ENCODE measurements at regions not wholly inside any gene's neighbourhood (a gene's known extent, or its start where the extent isn't known, plus 50 kb on each side); places are given as distances from the start of the nearest gene placed in this dataset.

GRCh38 chr6:169906688-169907418, 155.4 kb downstream of the ERMARD start:
- no peak overlapping the region for H3K4me3 ChIP-seq (ENCODE audit: low read depth in 1 of 5, low read length in 5 of 5)
- H3K36me3 ChIP-seq (ENCODE audit: control insufficient read depth in 5 of 5, insufficient read depth in 5 of 5, low read length in 5 of 5): no peaks in the 10 kb centered on the region
- no peak overlapping the region for H3K27ac ChIP-seq (ENCODE audit: low read depth, low read length)
- H3K4me1 ChIP-seq (ENCODE audit: control insufficient read depth in 5 of 5, insufficient read depth in 5 of 5, low read length in 5 of 5): peaks cover 0 to 44% (median 17%) of the 10 kb centered on the region in 5 donors
- peaks cover 0 to 25% (median 6%) of the 10 kb centered on the region in 5 donors for H3K27me3 ChIP-seq (ENCODE audit: control insufficient read depth in 5 of 5, insufficient read depth in 4 of 5, low read length in 5 of 5)
- H3K9ac ChIP-seq (ENCODE audit: low read length in 5 of 5): no peak overlapping the region
- H3K9me3 ChIP-seq (ENCODE audit: control insufficient read depth in 5 of 5, low read length in 5 of 5): no peaks in the 10 kb centered on the region

- Histone ChIP-seq H3K4me1 (ENCODE audit: control insufficient read depth in 5 of 5, insufficient read depth in 5 of 5, low read length in 5 of 5) (peaks cover 0 to 44% (median 17%) of the 10 kb centered on the region in 5 donors), H3K27me3 (ENCODE audit: control insufficient read depth in 5 of 5, insufficient read depth in 4 of 5, low read length in 5 of 5) (peaks cover 0 to 23% (median 6%) of the 10 kb centered on the region in 5 donors), H3K27ac (ENCODE audit: low read depth, low read length) (no peak overlapping the region), H3K36me3 (ENCODE audit: control insufficient read depth in 5 of 5, insufficient read depth in 5 of 5, low read length in 5 of 5) (no peaks in the 10 kb centered on the region), H3K9me3 (ENCODE audit: control insufficient read depth in 5 of 5, low read length in 5 of 5) (no peaks in the 10 kb centered on the region), H3K9ac (ENCODE audit: low read length in 5 of 5) (no peak overlapping the region), H3K4me3 (ENCODE audit: low read depth in 1 of 5, low read length in 5 of 5) (no peak overlapping the region)
Measured at GRCh38 chr6:169906004-169906687, 154.7 kb downstream of the ERMARD start.

- Histone ChIP-seq H3K27me3 (ENCODE audit: control insufficient read depth in 5 of 5, insufficient read depth in 4 of 5, low read length in 5 of 5) (peaks cover 0 to 23% (median 6%) of the 10 kb centered on the region in 5 donors), H3K36me3 (ENCODE audit: control insufficient read depth in 5 of 5, insufficient read depth in 5 of 5, low read length in 5 of 5) (no peaks in the 10 kb centered on the region), H3K27ac (ENCODE audit: low read depth, low read length) (no peak overlapping the region), H3K4me3 (ENCODE audit: low read depth in 1 of 5, low read length in 5 of 5) (no peak overlapping the region), H3K4me1 (ENCODE audit: control insufficient read depth in 5 of 5, insufficient read depth in 5 of 5, low read length in 5 of 5) (peaks cover 0 to 44% (median 17%) of the 10 kb centered on the region in 5 donors), H3K9me3 (ENCODE audit: control insufficient read depth in 5 of 5, low read length in 5 of 5) (no peaks in the 10 kb centered on the region), H3K9ac (ENCODE audit: low read length in 5 of 5) (no peak overlapping the region)
Measured at GRCh38 chr6:169905041-169905807, 153.8 kb downstream of the ERMARD start.

GRCh38 chr6:169904051-169904922, 152.9 kb downstream of the ERMARD start:
- no peaks in the 10 kb centered on the region for H3K9me3 ChIP-seq (ENCODE audit: control insufficient read depth in 5 of 5, low read length in 5 of 5)
- H3K36me3 ChIP-seq (ENCODE audit: control insufficient read depth in 5 of 5, insufficient read depth in 5 of 5, low read length in 5 of 5): no peaks in the 10 kb centered on the region
- H3K9ac ChIP-seq (ENCODE audit: low read length in 5 of 5): no peak overlapping the region
- H3K27me3 ChIP-seq (ENCODE audit: control insufficient read depth in 5 of 5, insufficient read depth in 4 of 5, low read length in 5 of 5): peaks cover 0 to 23% (median 6%) of the 10 kb centered on the region in 5 donors
- H3K27ac ChIP-seq (ENCODE audit: low read depth, low read length): no peak overlapping the region
- H3K4me3 ChIP-seq (ENCODE audit: low read depth in 1 of 5, low read length in 5 of 5): no peak overlapping the region
- H3K4me1 ChIP-seq (ENCODE audit: control insufficient read depth in 5 of 5, insufficient read depth in 5 of 5, low read length in 5 of 5): peaks cover 0 to 49% (median 17%) of the 10 kb centered on the region in 5 donors

- no peak overlapping the region for H3K9ac ChIP-seq (ENCODE audit: low read length in 5 of 5)
- H3K36me3 ChIP-seq (ENCODE audit: control insufficient read depth in 5 of 5, insufficient read depth in 5 of 5, low read length in 5 of 5): no peaks in the 10 kb centered on the region
Measured at GRCh38 chr6:169903122-169903521, 151.7 kb downstream of the ERMARD start.

GRCh38 chr6:169902604-169903003, 151.2 kb downstream of the ERMARD start:
- H3K27me3 ChIP-seq (ENCODE audit: control insufficient read depth in 5 of 5, insufficient read depth in 4 of 5, low read length in 5 of 5): peaks cover 0 to 21% (median 6%) of the 10 kb centered on the region in 5 donors
- H3K27ac ChIP-seq (ENCODE audit: low read depth, low read length): no peak overlapping the region
- H3K9ac ChIP-seq (ENCODE audit: low read length in 5 of 5): no peak overlapping the region
- peaks cover 0 to 49% (median 17%) of the 10 kb centered on the region in 5 donors for H3K4me1 ChIP-seq (ENCODE audit: control insufficient read depth in 5 of 5, insufficient read depth in 5 of 5, low read length in 5 of 5)
- H3K9me3 ChIP-seq (ENCODE audit: control insufficient read depth in 5 of 5, low read length in 5 of 5): no peaks in the 10 kb centered on the region
- no peak overlapping the region for H3K4me3 ChIP-seq (ENCODE audit: low read depth in 1 of 5, low read length in 5 of 5)
- H3K36me3 ChIP-seq (ENCODE audit: control insufficient read depth in 5 of 5, insufficient read depth in 5 of 5, low read length in 5 of 5): no peaks in the 10 kb centered on the region

More at GRCh38 chr6:169903122-169903521, 151.7 kb downstream of the ERMARD start:
- H3K4me3 ChIP-seq (ENCODE audit: low read depth in 1 of 5, low read length in 5 of 5): no peak overlapping the region
- H3K27ac ChIP-seq (ENCODE audit: low read depth, low read length): no peak overlapping the region
- H3K27me3 ChIP-seq (ENCODE audit: control insufficient read depth in 5 of 5, insufficient read depth in 4 of 5, low read length in 5 of 5): peaks cover 0 to 23% (median 6%) of the 10 kb centered on the region in 5 donors
- no peaks in the 10 kb centered on the region for H3K9me3 ChIP-seq (ENCODE audit: control insufficient read depth in 5 of 5, low read length in 5 of 5)
- peaks cover 0 to 53% (median 17%) of the 10 kb centered on the region in 5 donors for H3K4me1 ChIP-seq (ENCODE audit: control insufficient read depth in 5 of 5, insufficient read depth in 5 of 5, low read length in 5 of 5)

GRCh38 chr6:169902070-169902469, 150.6 kb downstream of the ERMARD start:
- Histone ChIP-seq H3K9me3 (ENCODE audit: control insufficient read depth in 5 of 5, low read length in 5 of 5) (no peaks in the 10 kb centered on the region), H3K4me3 (ENCODE audit: low read depth in 1 of 5, low read length in 5 of 5) (no peak overlapping the region), H3K27me3 (ENCODE audit: control insufficient read depth in 5 of 5, insufficient read depth in 4 of 5, low read length in 5 of 5) (peaks cover 0 to 16% (median 3%) of the 10 kb centered on the region in 5 donors), H3K4me1 (ENCODE audit: control insufficient read depth in 5 of 5, insufficient read depth in 5 of 5, low read length in 5 of 5) (peaks cover 0 to 43% (median 17%) of the 10 kb centered on the region in 5 donors), H3K9ac (ENCODE audit: low read length in 5 of 5) (no peak overlapping the region), H3K36me3 (ENCODE audit: control insufficient read depth in 5 of 5, insufficient read depth in 5 of 5, low read length in 5 of 5) (no peaks in the 10 kb centered on the region), H3K27ac (ENCODE audit: low read depth, low read length) (no peak overlapping the region)

- no peak overlapping the region for H3K4me3 ChIP-seq (ENCODE audit: low read depth in 1 of 5, low read length in 5 of 5)
Measured at GRCh38 chr6:169899481-169900145, 148.2 kb downstream of the ERMARD start.

More at GRCh38 chr6:169899481-169900145, 148.2 kb downstream of the ERMARD start:
- H3K9ac ChIP-seq (ENCODE audit: low read length in 5 of 5): no peak overlapping the region
- H3K4me1 ChIP-seq (ENCODE audit: control insufficient read depth in 5 of 5, insufficient read depth in 5 of 5, low read length in 5 of 5): peaks cover 0 to 19% (median under 1%) of the 10 kb centered on the region in 5 donors
- H3K36me3 ChIP-seq (ENCODE audit: control insufficient read depth in 5 of 5, insufficient read depth in 5 of 5, low read length in 5 of 5): no peaks in the 10 kb centered on the region
- peaks cover 0 to under 1% (median 0%) of the 10 kb centered on the region in 5 donors for H3K27me3 ChIP-seq (ENCODE audit: control insufficient read depth in 5 of 5, insufficient read depth in 4 of 5, low read length in 5 of 5)
- H3K9me3 ChIP-seq (ENCODE audit: control insufficient read depth in 5 of 5, low read length in 5 of 5): no peaks in the 10 kb centered on the region
- no peak overlapping the region for H3K27ac ChIP-seq (ENCODE audit: low read depth, low read length)
